Naive B cell (primary cell): ENCODE measurements at regions not wholly inside any gene's neighbourhood (a gene's known extent, or its start where the extent isn't known, plus 50 kb on each side); places are given as distances from the start of the nearest gene placed in this dataset.

Source experiments
- ATAC-seq, 2 donors: fragments of 150-1000 bp; cut with Tn5 transposase; 2 replicates each; pipeline ENCODE4 v1.10.0; 2021; ENCODE audit warnings: low read depth in 2 of 2, mild to moderate bottlenecking in 2 of 2, moderate library complexity in 2 of 2
- DNase-seq: peaks from one replicate; pipeline ENCODE4 v3.0.0; 2022
- H3K27ac Mint-ChIP-seq, 6 donors: one replicate each; pipeline ENCODE4 v1.8.0; 2020 to 2022; ENCODE audit warnings: mild to moderate bottlenecking in 6 of 6, mixed read lengths in 6 of 6, moderate library complexity in 5 of 6, inconsistent platforms in 2 of 6
- H3K27me3 Mint-ChIP-seq, 3 donors: one replicate each; pipeline ENCODE4 v1.8.0; 2021 to 2022; ENCODE audit warnings: mixed read lengths in 3 of 3, mild to moderate bottlenecking in 1 of 3
- H3K36me3 Mint-ChIP-seq, 2 donors: one replicate each; pipeline ENCODE4 v1.8.0; 2020 to 2022; ENCODE audit warnings: mixed read lengths in 2 of 2, inconsistent platforms in 1 of 2, mild to moderate bottlenecking in 1 of 2
- H3K4me1 Mint-ChIP-seq, 3 donors: one replicate each; pipeline ENCODE4 v1.8.0; 2020 to 2022; ENCODE audit warnings: mixed read lengths in 3 of 3, inconsistent platforms in 1 of 3, mild to moderate bottlenecking in 1 of 3, moderate library complexity in 1 of 3
- H3K4me3 Mint-ChIP-seq, 8 donors: one replicate each; pipeline ENCODE4 v1.8.0; 2020 to 2022; ENCODE audit warnings: mild to moderate bottlenecking in 8 of 8, mixed read lengths in 8 of 8, moderate library complexity in 8 of 8, inconsistent platforms in 2 of 8
- H3K9me3 Mint-ChIP-seq, 7 donors: one replicate each; pipeline ENCODE4 v1.8.0; 2020 to 2022; ENCODE audit warnings: mixed read lengths in 7 of 7, mild to moderate bottlenecking in 5 of 7, inconsistent platforms in 2 of 7, moderate library complexity in 1 of 7

- peaks cover 16 to 48% (median 32%) of the 10 kb centered on the region in 3 donors for H3K27me3 Mint-ChIP-seq
- H3K4me3 Mint-ChIP-seq = no peak overlapping the region
- H3K9me3 Mint-ChIP-seq = peaks cover 0 to under 1% (median 0%) of the 10 kb centered on the region in 7 donors
- ATAC-seq (no peak), DNase-seq (no peak)
- H3K27ac Mint-ChIP-seq = no peak overlapping the region
- no peaks in the 10 kb centered on the region for H3K4me1 Mint-ChIP-seq
- H3K36me3 Mint-ChIP-seq = no peaks in the 10 kb centered on the region
These were observed 310.9 kb downstream of the MATN1 start for GRCh38 chr1:30412241-30413110.

- Mint-ChIP-seq H3K27me3 (peaks cover 16 to 39% (median 21%) of the 10 kb centered on the region in 3 donors), H3K27ac (no peak overlapping the region), H3K4me3 (peak overlapping the region in 1 of 8 donors; percentile 43), H3K4me1 (no peaks in the 10 kb centered on the region), H3K9me3 (no peaks in the 10 kb centered on the region), H3K36me3 (no peaks in the 10 kb centered on the region)
- ATAC-seq (no peak), DNase-seq (no peak)
These were observed 312.2 kb downstream of the MATN1 start for GRCh38 chr1:30411206-30411605.

GRCh38 chr1:30410153-30410851, 313.1 kb downstream of the MATN1 start:
- no peak overlapping the region for H3K27ac Mint-ChIP-seq
- H3K36me3 Mint-ChIP-seq = no peaks in the 10 kb centered on the region
- H3K4me1 Mint-ChIP-seq = no peaks in the 10 kb centered on the region
- DNase-seq (no peak), ATAC-seq (no peak)
- no peak overlapping the region for H3K4me3 Mint-ChIP-seq
- peaks cover 15 to 41% (median 18%) of the 10 kb centered on the region in 3 donors for H3K27me3 Mint-ChIP-seq
- no peaks in the 10 kb centered on the region for H3K9me3 Mint-ChIP-seq

GRCh38 chr1:30409476-30410152, 313.8 kb downstream of the MATN1 start:
- Mint-ChIP-seq H3K9me3 (no peaks in the 10 kb centered on the region), H3K4me1 (no peaks in the 10 kb centered on the region), H3K4me3 (no peak overlapping the region), H3K36me3 (no peaks in the 10 kb centered on the region), H3K27me3 (peaks cover 21 to 40% (median 22%) of the 10 kb centered on the region in 3 donors), H3K27ac (peak overlapping the region in 1 of 6 donors; percentile 3)
- DNase-seq (no peak), ATAC-seq (no peak)

GRCh38 chr1:30407865-30408580, 315.4 kb downstream of the MATN1 start:
- DNase-seq (no peak), ATAC-seq (no peak)
- H3K36me3 Mint-ChIP-seq = no peaks in the 10 kb centered on the region
- H3K27ac Mint-ChIP-seq = no peak overlapping the region
- H3K4me1 Mint-ChIP-seq = no peaks in the 10 kb centered on the region
- no peaks in the 10 kb centered on the region for H3K9me3 Mint-ChIP-seq
- no peak overlapping the region for H3K4me3 Mint-ChIP-seq
- H3K27me3 Mint-ChIP-seq = peaks cover 21 to 43% (median 22%) of the 10 kb centered on the region in 3 donors

- DNase-seq (no peak), ATAC-seq (no peak)
- Mint-ChIP-seq H3K27me3 (peaks cover 21 to 51% (median 22%) of the 10 kb centered on the region in 3 donors), H3K27ac (no peak overlapping the region), H3K4me3 (no peak overlapping the region), H3K4me1 (no peaks in the 10 kb centered on the region), H3K36me3 (no peaks in the 10 kb centered on the region), H3K9me3 (no peaks in the 10 kb centered on the region)
These were observed 316.2 kb downstream of the MATN1 start for GRCh38 chr1:30406996-30407864.

GRCh38 chr1:30405631-30406212, 317.7 kb downstream of the MATN1 start:
- Mint-ChIP-seq H3K27ac (no peak overlapping the region), H3K27me3 (peaks cover 13 to 46% (median 15%) of the 10 kb centered on the region in 3 donors), H3K36me3 (no peaks in the 10 kb centered on the region), H3K9me3 (no peaks in the 10 kb centered on the region), H3K4me3 (no peak overlapping the region), H3K4me1 (no peaks in the 10 kb centered on the region)
- DNase-seq (no peak), ATAC-seq (no peak)

GRCh38 chr1:30405081-30405480, 318.3 kb downstream of the MATN1 start:
- H3K27ac Mint-ChIP-seq = no peak overlapping the region
- peaks cover 13 to 44% (median 15%) of the 10 kb centered on the region in 3 donors for H3K27me3 Mint-ChIP-seq
- H3K9me3 Mint-ChIP-seq = no peaks in the 10 kb centered on the region
- no peak overlapping the region for H3K4me3 Mint-ChIP-seq
- H3K36me3 Mint-ChIP-seq = no peaks in the 10 kb centered on the region
- ATAC-seq = no peak
- DNase-seq = no peak
- no peaks in the 10 kb centered on the region for H3K4me1 Mint-ChIP-seq

GRCh38 chr1:30404341-30404740, 319.0 kb downstream of the MATN1 start:
- Mint-ChIP-seq H3K4me3 (no peak overlapping the region), H3K36me3 (no peaks in the 10 kb centered on the region), H3K27me3 (peaks cover 11 to 44% (median 17%) of the 10 kb centered on the region in 3 donors), H3K9me3 (no peaks in the 10 kb centered on the region), H3K27ac (no peak overlapping the region), H3K4me1 (no peaks in the 10 kb centered on the region)
- ATAC-seq = no peak
- DNase-seq = no peak

GRCh38 chr1:30403726-30404125, 319.7 kb downstream of the MATN1 start:
- no peak overlapping the region for H3K4me3 Mint-ChIP-seq
- H3K27me3 Mint-ChIP-seq = peaks cover 5 to 44% (median 17%) of the 10 kb centered on the region in 3 donors
- DNase-seq (no peak), ATAC-seq (no peak)
- no peak overlapping the region for H3K27ac Mint-ChIP-seq
- H3K36me3 Mint-ChIP-seq = no peaks in the 10 kb centered on the region
- H3K9me3 Mint-ChIP-seq = no peaks in the 10 kb centered on the region
- H3K4me1 Mint-ChIP-seq = no peaks in the 10 kb centered on the region

- H3K4me3 Mint-ChIP-seq = peak overlapping the region in 1 of 8 donors; percentile 36
- H3K27me3 Mint-ChIP-seq = peaks cover 11 to 48% (median 15%) of the 10 kb centered on the region in 3 donors
- H3K4me1 Mint-ChIP-seq = no peaks in the 10 kb centered on the region
- peak overlapping the region in 1 of 6 donors; percentile 89 for H3K27ac Mint-ChIP-seq
- H3K36me3 Mint-ChIP-seq = no peaks in the 10 kb centered on the region
- ATAC-seq (no peak), DNase-seq (no peak)
- no peaks in the 10 kb centered on the region for H3K9me3 Mint-ChIP-seq
These were observed 320.2 kb downstream of the MATN1 start for GRCh38 chr1:30403061-30403645.

- no peaks in the 10 kb centered on the region for H3K36me3 Mint-ChIP-seq
- H3K27me3 Mint-ChIP-seq = peaks cover 10 to 56% (median 17%) of the 10 kb centered on the region in 3 donors
- ATAC-seq (no peak), DNase-seq (no peak)
- no peaks in the 10 kb centered on the region for H3K4me1 Mint-ChIP-seq
- H3K9me3 Mint-ChIP-seq = no peaks in the 10 kb centered on the region
- no peak overlapping the region for H3K27ac Mint-ChIP-seq
- no peak overlapping the region for H3K4me3 Mint-ChIP-seq
These were observed 321.4 kb downstream of the MATN1 start for GRCh38 chr1:30402031-30402430.
